ENCODE measurements at regions not wholly inside any gene's neighbourhood (a gene's known extent, or its start where the extent isn't known, plus 50 kb on each side); places are given as distances from the start of the nearest gene placed in this dataset.
A peak's percentile ranks its signal among the peaks of the same experiment; 100 is the strongest.

- DNase-seq (ENCODE audit: extremely low read depth in 1 of 11, low read depth in 9 of 11, low spot score in 4 of 11) = no peak
Observed at GRCh38 chr12:13627536-13627935, 353.9 kb downstream of the GRIN2B start.

DNA sequence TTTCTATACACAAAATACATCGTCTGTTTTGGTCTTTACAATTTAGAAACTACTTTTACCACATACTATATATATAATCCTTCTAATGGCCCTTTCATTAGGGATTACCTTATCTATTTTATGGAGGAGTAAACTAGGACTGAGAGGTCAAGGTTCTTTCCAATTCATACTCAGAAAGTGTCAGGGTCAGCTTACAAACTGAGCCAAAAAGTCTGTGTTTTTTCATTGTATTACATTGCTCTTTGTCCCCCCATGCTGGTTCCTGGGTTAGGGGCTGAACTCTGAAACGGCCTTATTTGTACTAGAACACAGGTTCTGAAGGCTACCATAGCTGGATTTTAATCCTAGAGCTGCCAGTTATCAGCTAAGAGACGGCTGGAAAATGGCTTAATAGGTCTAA lies 368.1 kb downstream of the GRIN2B start:
- DNase-seq (ENCODE audit: extremely low read depth in 1 of 11, low read depth in 9 of 11, low spot score in 4 of 11) = no peak

DNA sequence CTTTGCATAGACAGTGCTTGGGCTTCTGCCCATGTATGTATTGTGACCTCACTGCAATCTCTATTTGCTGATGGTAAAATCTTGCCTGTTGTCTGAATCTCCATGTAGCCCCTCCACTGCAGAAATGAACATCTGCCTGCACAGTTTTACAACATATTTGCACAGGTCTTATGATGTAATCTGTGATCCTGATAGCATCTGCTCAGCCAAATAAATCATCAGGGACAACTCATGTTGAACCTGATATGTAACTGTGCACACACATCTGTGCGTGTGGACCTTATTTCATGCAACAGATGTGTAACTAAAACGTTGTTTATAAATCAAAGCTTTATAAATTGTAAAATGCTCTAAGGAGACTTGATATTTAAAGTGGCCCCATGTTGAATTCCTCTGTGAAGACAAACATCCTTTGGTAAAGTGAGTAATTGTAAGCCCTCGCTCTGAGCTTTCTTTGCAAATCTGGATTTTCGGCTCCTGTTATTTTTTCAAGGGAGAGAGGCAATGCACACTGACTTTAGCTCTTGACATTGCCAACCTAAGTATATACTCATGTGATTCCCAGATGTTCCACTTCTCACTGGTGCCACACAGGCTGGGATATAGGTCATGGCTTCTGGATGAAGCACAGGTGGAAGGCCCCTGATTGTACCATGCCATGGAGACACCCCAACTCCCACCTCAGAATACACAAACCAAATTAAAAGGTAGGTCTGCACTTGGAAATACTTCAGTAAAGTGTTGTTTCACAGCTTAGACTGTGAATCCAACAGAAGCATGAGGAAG lies 371.3 kb downstream of the GRIN2B start:
- DNase-seq (ENCODE audit: extremely low read depth in 1 of 11, low read depth in 9 of 11, low spot score in 4 of 11) = no peak

DNA sequence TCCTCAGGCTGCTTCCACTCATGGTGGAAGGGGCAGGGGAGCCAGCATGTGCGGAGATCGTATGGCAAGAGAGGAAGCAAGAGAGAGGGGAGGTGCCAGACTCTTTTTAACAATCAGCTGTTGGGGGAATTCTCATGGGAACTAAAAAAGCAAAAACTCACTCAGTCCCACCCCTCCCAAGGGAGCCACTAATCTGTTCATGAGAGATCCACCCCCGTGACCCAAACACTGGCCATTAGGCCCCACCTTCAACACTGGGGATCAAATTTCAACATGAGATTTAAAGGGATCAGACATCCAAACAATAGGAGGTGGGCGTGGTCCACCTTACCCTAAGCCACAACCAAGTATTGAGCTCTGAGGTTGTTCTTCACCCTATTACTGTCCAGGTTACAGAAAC lies 375.1 kb downstream of the GRIN2B start:
- no peak for DNase-seq (ENCODE audit: extremely low read depth in 1 of 11, low read depth in 9 of 11, low spot score in 4 of 11)

GRCh38 chr12:13603953-13604352 lies 377.4 kb downstream of the GRIN2B start:
- DNase-seq (ENCODE audit: extremely low read depth in 1 of 11, low read depth in 9 of 11, low spot score in 4 of 11) = no peak

- DNase-seq (ENCODE audit: extremely low read depth in 1 of 11, low read depth in 9 of 11, low spot score in 4 of 11) = no peak
Observed at GRCh38 chr12:13602172-13602571, 379.2 kb downstream of the GRIN2B start.

- no peak for DNase-seq (ENCODE audit: extremely low read depth in 1 of 11, low read depth in 9 of 11, low spot score in 4 of 11)
Observed at GRCh38 chr12:13599176-13599575, 382.2 kb downstream of the GRIN2B start.

DNA sequence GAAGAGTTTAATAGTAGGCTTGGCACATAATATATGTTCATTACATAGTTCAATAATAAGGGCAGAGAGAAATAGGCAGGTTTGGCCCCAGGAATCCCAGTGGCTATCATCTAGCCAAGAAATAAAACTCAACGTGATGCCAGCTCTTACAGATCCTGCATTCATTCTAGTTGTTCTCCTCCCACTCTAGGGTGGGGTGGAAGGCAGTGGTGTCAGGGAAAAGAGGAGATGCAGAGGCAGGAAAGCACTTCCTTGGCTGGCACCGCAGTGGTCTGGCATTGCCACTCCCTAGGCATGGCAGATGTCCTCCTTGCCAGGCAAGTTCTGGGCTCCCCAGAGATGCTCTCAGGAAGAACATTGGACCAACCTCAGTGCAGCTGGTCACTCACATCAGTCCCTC lies 383.6 kb downstream of the GRIN2B start:
- DNase-seq (ENCODE audit: extremely low read depth in 1 of 11, low read depth in 9 of 11, low spot score in 4 of 11) = no peak

DNA sequence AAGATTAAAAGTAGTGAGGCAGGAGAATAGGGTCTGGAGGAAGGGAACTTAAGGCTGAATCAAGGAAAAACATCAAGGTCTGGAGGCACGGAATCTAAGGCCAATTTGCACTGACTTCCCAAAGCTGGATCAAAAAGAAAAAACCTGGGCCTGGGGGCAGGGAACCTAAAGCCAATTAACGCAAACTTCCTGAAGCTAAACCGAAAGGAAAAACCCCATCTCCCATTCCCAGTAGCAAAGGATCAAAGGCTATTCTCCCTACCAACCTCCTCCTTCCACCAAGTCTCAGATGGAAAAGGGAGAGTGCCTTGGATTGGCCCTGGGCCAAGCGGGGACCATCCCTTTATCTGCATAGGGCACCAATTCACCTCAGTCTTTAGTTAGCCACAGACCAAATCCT lies 384.2 kb downstream of the GRIN2B start:
- DNase-seq (ENCODE audit: extremely low read depth in 1 of 11, low read depth in 9 of 11, low spot score in 4 of 11) = no peak

GRCh38 chr12:13596714-13597113 lies 384.7 kb downstream of the GRIN2B start:
- no peak for DNase-seq (ENCODE audit: extremely low read depth in 1 of 11, low read depth in 9 of 11, low spot score in 4 of 11)

DNA sequence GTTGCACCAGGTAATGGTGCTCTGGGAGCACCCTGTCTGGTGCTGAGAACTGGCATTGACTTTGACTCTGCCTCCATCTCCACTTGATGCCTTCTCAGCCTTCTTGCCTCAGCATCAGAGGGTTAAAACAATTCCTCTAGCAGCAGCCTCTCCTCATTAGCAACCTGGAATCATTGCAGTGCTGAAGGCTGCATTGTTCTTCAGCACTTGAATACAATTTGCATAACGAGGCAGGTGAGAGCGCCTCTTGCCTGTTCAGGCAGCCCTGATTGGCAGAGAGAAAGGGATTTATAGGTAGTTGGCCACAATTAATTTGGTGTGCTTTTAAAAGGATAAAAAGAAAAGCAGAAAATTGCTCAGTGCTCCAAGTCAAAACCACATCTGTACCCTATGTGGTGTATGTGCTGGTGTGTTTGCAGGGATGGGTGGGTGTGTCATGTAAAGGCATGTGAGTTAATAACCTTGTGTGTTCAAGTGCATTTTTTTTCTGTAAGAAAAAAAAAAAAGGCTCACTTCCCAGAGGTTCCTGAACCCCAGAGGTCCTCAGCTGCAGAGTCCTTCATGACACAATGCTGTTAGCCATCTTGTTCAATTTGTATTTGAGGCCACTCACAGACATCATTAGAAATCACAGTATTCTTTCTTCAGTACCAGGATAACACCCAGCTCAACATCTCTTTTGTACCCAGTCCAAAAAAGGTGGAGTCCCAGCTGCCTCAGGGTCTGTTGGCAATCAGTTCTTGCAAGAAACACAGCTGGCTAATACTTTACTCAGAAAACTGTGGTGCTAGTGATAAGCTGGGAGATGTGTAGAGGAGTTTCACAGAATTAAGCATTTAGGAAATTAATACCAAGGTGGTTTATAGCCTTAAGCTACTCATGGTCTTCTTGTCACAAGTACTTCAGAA lies 385.6 kb downstream of the GRIN2B start:
- DNase-seq (ENCODE audit: extremely low read depth in 1 of 11, low read depth in 9 of 11, low spot score in 4 of 11) = no peak

- DNase-seq (ENCODE audit: extremely low read depth in 1 of 11, low read depth in 9 of 11, low spot score in 4 of 11) = no peak
Observed at GRCh38 chr12:13594731-13595514, 386.5 kb downstream of the GRIN2B start.

DNA sequence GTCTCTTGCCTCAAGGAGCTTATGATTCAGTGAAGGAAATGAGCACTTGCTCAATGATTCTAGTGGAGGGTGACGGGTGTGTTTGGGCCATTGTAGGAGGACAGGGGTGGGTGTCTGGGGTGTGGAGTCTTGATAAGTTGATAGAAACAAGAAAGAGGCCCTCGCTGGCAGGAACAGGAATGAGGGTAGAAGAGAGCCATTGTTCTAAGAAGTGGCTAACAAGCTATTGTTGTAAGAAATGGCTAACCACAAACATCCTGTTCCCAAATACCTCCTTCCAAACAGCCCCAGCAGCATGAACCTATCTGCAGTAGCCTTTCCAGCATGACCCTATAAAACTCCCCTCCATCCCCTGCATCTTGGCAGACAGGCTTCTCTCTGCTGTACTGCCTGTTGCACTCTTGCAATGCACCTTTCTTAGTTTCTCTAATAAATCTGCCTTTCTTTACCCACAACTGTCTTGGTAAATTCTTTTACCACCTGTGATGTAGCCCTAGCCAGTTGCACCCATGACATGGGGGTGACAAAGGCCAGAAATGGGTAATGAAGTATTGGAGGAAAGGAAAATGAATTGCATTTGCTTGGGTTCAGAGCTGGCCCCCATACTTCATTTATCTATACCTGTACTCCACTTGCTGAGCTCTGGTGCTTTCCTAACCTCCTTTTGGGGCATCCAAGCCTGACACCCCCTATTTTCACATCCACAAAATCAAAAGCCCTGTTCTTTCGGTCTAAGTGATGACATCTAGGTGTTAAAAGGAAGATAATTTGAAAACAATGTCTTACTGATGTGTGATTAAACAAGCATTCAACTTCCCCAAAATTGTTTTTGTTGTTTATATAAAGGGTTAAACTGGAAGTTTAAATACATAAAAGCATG lies 389.1 kb downstream of the GRIN2B start:
- DNase-seq (ENCODE audit: extremely low read depth in 1 of 11, low read depth in 9 of 11, low spot score in 4 of 11) = no peak

DNA sequence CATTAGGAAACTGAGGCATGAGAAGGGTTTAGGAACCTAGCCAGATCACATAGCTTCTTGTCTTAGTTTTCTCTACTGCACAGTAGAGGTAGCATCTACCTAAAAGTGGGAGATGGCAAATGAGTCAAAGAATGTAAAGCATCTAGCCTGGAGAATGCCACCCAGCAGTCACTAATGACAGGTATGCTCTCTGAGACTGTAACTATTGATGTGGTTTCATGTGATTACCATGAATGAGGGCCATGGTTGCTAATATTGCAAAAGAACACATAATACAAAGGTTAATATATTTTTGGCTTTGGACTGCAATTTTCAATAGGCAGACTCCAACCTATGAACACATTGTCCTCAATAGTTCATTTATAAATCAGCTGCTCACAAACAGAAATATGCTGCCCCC lies 389.9 kb downstream of the GRIN2B start:
- no peak for DNase-seq (ENCODE audit: extremely low read depth in 1 of 11, low read depth in 9 of 11, low spot score in 4 of 11)

DNA sequence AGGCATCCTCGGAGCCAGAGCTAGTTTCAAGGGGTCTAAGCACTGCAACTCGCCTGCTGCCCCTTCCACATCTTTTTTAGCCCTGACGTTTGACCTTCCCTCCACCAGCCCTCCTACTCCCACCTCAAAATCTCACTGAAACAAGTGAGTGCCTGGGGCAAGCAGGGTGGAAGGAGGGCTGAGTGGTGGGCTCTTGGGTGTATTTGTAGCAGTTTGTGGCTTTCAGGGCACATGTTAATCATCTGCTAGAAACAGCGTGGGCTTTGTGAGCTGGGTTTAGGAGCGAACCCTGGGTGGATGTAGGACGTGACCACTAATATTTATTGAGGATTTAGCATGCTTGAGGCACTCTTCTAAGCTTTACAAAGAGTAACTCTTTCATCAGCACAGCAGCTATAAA lies 390.3 kb downstream of the GRIN2B start:
- peak in 2 of 11 donors; percentile 16 to 20 for DNase-seq (ENCODE audit: extremely low read depth in 1 of 11, low read depth in 9 of 11, low spot score in 4 of 11)

GRCh38 chr12:13588574-13588973 lies 392.0 kb downstream of the EMP1 start:
- no peak for DNase-seq (ENCODE audit: extremely low read depth in 1 of 11, low read depth in 9 of 11, low spot score in 4 of 11)

- peak in 1 of 11 donors; percentile 7 for DNase-seq (ENCODE audit: extremely low read depth in 1 of 11, low read depth in 9 of 11, low spot score in 4 of 11)
Observed at GRCh38 chr12:13587721-13588390, 391.3 kb downstream of the EMP1 start.

DNA sequence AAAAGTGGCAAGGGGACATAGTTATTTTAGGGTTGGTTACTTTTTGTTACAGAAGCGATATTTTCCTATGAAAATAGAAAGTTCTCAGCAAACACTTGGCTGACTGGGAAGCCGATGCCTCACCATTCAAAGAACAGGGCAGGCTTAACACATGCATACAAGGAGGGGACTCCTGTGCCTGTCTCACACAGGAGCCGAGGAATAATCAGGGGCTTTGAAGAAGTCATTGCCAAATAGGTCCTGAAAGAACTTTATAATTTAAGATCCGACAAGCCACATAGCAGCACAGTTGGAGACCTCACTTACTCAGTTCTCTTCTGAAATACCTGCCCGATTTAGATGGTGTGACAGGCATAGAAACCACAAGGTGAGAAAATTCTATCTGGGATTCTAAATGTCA lies 389.8 kb downstream of the EMP1 start:
- no peak for DNase-seq (ENCODE audit: extremely low read depth in 1 of 11, low read depth in 9 of 11, low spot score in 4 of 11)
